DMS79 (cell line): ENCODE measurements at regions not wholly inside any gene's neighbourhood (a gene's known extent, or its start where the extent isn't known, plus 50 kb on each side); places are given as distances from the start of the nearest gene placed in this dataset.

Experiments
- DNase-seq: peaks from one replicate; lab custom pipeline; 2025; lab: John Stamatoyannopoulos, UW

DNA sequence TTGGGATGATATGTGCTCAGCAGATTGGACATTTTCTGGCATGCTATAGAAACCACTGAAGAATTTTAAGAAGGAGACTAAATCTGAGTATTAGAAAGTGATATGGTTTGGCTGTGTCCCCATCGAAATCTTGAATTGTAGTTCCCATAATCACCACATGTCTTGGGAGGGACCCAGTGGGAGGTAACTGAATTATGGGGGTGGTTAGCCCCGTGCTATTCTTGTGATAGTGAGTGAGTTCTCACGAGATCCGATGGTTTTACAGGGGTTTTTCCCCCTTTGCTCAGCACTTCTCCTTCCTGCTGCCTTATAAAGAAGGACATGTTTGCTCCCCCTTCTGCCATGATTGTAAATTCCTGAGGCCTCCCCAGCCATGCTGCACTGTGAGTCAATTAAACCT, 535.9 kb upstream of the VRK2 start:
- no peak for DNase-seq

GRCh38 chr2:57515366-57515765, 531.2 kb upstream of the VRK2 start:
- DNase-seq, result no peak

- DNase-seq, result peak; percentile 0
Observed at GRCh38 chr2:57516698-57517340, 529.8 kb upstream of the VRK2 start.

DNA sequence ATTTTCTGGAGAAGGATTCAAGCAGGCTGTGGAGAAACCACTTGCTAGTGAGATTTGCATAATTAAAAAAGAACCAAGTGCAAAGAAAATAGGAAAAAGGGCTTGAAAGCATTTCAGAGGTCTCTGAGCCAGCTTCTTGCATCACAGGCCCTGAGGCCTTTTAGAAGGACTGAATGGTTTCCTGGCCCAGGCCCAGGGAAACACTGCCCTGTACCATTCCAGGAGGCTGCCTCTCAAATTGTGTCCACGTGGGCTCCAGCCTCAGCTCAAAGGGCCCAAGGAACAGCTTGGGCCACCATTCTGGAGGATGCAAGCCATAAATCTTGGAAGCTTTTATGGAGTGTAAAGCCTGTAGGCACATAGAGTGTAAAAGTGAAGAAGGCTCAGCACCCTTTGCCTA, 523.3 kb upstream of the VRK2 start:
- no peak for DNase-seq

DNA sequence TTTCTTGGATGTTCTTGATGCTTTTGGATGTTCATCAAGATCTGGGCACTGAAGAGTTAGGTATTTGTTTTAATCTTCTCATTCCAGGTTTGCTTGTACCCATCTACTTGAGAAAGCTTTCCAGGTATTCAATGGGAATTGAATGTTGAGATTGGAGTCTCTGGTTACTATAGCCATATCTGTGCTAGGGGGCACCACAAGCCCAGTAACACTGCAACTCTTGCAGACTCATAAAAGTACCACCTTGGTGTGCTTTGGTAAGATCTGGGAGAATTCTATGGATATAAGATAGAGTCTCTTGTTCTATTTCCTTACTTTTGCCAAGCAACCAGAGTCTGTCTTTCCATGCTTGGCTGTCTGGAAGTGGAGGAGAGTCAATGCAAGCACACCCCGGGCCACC, 518.9 kb upstream of the VRK2 start:
- no peak for DNase-seq

DNA sequence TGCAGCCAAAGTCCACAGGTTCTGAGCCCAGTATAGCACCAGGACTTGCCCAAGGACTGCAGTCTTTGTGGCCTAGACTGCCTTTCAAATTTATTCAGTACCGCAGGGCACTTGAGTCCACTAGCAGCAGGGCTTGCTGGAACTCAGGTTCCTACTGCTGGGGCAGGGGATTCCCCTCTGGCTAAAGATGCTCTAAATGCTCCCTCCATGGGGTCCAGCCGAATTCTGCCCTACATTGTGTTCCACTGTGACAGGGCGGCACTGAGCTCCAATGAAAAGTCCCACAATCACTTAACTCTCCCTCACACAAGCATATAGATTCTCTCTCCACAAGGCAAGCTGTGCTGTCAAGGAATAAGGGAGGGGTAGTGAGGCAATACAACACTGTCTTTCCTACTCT, 518.1 kb upstream of the VRK2 start:
- no peak for DNase-seq

DNA sequence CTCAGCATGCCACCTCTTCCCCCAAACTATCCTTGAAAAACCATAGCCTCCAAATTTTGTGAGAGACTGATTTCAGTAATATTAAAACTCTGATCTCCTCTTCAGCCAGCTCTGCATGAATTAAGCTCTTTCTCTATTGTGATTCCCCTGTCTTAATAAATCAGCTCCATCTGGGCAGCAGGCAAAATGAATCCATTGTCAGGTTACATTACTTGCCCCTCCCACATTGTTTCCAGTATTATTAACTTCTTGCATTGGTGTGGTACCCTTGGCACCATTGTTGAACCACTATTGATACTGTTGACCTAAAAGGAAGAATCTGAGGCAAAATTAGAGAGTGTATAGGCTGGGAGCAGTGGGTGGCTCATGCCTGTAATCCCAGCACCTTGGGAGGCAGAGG, 512.2 kb upstream of the VRK2 start:
- DNase-seq, result no peak

GRCh38 chr2:57536535-57537231, 509.9 kb upstream of the VRK2 start:
- DNase-seq, result no peak

- no peak for DNase-seq
Observed at GRCh38 chr2:57539761-57540160, 506.8 kb upstream of the VRK2 start.

GRCh38 chr2:57542081-57542480, 504.5 kb upstream of the VRK2 start:
- no peak for DNase-seq

- no peak for DNase-seq
Observed at GRCh38 chr2:57543211-57543610, 503.4 kb upstream of the VRK2 start.

DNA sequence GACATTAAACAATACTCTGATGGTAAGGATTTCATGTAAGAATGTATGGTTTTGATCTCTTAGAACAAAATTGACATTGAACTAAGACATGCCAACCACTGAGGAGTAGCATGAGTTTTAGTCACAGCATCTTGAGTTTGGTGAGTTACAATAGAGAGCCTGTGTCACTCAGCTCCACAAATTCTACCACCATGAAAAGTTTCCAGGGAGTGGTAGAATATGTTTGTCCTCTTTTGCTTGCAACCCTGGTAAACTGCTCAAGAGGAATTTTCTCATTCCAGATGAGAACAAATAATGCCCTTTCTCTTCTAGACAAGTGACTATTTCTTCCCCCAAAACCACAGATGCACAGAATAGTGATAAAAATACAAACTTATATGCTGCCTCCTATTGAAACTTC, 502.0 kb upstream of the VRK2 start:
- no peak for DNase-seq

DNA sequence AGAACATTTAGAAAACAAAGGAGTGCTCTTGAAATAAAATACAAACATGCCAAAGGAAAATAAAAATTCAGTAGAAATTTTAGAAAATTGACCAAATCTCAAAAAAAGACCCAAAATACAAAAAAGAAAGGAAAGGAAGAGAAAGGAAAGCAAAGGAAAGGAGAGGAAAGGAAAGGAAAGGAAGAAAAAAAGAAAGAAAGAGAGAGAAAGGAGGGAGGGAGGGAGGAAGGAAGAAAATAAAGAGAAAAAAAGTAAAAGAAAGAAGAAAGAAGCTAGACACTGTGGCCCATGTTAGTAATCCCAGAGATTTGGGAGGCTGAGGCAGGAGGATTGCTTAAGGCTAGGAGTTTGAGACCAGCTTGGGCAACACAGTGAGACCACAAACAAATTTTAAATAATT, 500.1 kb upstream of the VRK2 start:
- no peak for DNase-seq

GRCh38 chr2:57549642-57550102, 496.9 kb upstream of the VRK2 start:
- DNase-seq, result no peak

DNA sequence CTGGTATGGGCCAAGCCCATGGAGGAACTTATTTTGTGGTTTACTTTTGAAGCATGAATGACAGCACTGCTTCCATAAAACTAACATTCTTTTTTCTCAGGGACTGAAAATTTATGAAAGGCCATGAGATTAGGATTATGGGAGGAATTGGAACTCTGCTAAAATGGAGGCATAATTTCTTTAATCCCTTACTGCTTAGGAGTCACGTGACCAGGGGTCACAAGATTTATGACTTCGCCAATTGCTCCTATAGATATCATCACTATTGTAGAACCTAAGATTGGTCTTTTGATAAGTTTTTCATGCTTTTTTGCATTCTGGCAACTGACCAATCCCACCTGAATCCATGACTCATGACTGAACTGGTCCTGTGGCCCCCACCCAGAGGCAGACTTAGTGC, 495.7 kb upstream of the VRK2 start:
- DNase-seq, result no peak

GRCh38 chr2:57552885-57553284, 493.7 kb upstream of the VRK2 start:
- DNase-seq, result no peak

DNA sequence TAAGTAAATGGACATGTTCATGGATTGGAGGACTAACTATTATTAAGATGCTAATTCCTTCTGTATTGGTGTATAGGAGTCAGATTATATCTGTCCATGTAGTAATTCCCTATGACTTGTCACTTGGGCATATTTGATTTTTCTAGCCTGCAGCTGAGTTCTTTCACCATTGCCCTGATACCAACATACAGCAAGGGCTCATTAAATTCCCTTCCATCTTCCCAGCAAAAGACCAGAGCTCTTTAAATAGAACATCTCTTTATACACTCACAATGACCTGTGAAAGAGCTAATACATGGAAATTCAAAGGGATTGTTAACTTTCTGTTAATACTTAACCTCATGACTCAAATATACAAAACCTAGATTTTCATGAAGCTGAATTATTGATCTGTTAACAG, 492.3 kb upstream of the VRK2 start:
- DNase-seq, result no peak

DNA sequence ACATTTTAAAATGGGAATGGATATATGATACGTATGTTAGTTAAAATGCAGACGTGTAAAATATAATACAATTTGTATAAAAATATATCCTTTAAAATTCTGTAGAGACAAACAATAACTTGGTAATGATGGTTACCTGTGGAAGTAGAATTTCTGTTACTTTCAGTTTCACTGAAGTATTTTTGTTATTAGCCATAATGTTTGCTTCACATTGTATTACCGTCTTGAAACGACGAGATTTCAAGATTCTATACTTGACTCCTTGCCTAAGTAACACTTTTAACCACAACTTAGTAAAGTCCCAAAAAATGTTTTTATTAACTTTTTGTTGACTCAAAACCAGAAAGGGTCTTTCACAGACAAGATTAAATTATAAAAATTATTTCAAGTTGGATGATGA, 488.3 kb upstream of the VRK2 start:
- DNase-seq, result no peak

DNA sequence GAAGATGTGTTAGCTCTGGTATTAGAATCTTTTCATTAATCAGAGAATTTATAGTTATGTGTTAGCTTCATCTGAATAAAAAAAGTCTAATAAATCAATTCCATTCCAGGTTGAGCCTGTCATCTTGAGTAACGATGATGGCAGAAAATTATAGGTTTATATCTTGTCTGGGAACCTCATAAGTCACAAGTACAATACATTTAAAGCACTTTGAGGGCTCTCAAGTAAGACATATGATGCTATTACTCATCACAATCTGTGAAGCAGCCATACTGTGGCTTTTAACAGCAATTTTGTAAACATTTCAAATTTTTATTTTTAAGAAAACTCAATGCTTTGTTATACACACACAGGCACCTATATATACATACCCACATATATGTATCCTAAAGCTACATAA, 484.1 kb upstream of the VRK2 start:
- DNase-seq, result no peak

DNA sequence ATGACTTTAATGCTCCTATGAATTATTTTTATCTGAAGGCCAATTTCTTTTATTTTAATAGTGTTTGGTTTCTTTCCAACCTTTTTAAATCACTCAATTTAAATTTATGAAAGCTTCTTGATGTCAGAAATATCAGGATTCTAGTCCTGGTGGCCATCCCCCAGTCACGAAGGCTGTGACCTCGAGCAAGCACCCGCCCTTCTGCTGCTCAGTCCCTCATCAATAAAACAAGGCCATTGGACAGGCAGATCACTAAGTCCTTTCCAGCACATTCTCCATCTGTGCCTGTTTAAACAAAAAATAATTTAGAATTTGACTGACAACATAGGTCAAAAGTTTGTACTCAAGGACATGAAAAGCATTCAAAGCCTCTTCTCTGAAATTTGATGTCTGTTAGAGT, 483.6 kb upstream of the VRK2 start:
- DNase-seq, result no peak

DNA sequence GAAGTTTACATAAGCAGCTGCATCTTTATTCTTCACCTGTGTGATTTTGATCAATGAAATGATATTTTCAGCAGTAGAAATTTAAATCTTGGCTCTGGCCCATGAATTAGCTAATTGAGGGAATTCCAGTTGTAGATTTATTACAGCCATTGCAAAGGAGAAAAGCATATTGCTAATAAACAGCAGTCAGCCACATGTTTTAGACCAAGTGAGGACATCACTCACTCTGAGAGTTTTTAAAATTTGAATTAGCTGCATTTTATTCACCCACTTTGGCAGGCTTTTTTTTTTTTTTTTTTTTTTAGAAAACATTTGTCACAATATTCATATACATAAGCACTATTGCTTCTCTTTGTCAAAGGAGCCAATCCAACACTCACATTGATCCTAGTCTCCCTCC, 479.4 kb upstream of the VRK2 start:
- DNase-seq, result no peak

DNA sequence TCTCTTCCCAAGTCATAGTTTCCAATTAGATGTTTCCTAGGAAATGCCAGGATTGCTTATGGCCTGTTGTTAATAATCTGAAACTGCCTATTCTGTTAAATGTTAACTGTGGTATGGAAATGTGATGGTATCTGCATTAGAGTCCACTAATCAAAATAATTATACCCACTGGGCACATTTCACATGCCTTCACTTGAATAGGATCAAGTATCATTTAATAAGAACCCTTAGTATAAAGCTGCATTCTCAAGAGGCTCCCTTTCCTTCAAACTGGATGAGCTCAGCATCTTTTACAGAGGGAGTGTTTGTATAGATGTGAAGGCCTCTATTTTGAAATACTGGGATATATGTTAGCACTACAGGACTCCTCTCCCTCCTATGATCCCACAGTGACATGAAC, 477.2 kb upstream of the VRK2 start:
- DNase-seq, result no peak

DNA sequence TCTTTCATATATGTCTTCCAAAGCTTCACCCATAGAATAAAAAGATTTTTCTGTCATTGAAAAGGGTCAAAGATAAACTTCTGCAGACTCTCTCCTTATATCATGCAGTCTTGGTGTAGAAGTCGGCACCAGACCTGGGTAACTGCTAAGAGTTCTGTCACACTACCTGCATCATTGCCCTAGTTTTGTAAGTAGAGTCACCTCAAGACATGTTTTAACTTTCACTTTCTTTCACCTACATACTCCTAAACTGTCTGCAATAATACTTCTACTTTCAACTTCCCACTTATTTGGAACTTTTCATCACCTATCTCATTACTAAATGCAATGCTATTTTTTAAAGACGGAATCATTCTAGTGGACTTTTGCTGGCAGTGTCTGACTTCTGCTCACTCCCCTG, 475.6 kb upstream of the VRK2 start:
- no peak for DNase-seq

DNA sequence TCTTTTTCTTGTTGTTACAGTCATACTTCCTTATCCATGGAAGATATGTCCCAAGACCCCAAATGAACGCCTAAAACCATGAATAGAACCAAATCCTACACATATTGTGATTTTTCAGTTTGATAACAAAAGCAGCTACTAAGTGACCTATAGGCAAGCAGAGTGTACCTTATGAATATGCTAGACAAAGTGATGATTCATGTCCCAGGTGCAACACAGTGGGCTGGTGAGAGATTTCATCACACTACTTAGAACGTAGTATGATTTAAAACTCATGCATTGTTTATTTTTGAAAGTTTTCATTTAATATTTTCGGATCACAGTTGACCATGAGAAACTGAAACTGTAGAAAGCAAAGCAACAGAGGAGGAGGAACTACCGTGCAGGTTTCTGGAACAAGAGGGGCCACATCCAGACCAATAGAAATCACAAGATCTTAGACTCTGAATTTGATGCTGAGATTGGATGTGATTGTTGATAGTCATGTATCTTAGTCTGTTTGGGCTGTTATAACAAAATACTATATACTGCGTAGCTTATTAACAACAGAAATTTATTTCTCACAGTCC, 470.8 kb upstream of the VRK2 start:
- DNase-seq, result no peak
